ENCODE measurements at regions not wholly inside any gene's neighbourhood (a gene's known extent, or its start where the extent isn't known, plus 50 kb on each side); places are given as distances from the start of the nearest gene placed in this dataset.

DNA sequence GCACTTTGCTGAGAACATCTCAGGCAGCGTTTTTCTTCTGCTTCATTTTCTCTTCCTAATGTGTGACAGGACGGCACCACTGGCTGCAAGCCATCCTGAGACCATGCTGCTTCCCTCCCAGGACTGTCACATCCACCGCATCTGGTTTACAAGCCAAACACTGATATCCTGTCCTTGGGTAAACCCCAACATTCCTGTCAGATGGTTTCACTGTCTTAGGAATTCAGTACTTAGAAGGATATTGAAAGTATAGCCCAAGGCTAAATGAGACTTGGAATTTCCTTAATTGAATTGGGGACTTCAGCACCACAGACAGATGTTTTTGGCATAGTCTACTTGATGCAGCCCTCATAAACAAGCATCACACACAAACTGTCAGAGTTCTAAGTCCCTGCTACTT lies 74.2 kb upstream of the PLXNA4 start:
- 0 out of 2 replicates have a peak, but pooled peaks cover 11% of the 10 kb centered on the region for H3K9me3 ChIP-seq (ENCODE audit: insufficient read depth, low read length)
- no peak overlapping the region for H2AFZ ChIP-seq (ENCODE audit: low read depth, low read length)
- TF ChIP-seq, protein P1, sequence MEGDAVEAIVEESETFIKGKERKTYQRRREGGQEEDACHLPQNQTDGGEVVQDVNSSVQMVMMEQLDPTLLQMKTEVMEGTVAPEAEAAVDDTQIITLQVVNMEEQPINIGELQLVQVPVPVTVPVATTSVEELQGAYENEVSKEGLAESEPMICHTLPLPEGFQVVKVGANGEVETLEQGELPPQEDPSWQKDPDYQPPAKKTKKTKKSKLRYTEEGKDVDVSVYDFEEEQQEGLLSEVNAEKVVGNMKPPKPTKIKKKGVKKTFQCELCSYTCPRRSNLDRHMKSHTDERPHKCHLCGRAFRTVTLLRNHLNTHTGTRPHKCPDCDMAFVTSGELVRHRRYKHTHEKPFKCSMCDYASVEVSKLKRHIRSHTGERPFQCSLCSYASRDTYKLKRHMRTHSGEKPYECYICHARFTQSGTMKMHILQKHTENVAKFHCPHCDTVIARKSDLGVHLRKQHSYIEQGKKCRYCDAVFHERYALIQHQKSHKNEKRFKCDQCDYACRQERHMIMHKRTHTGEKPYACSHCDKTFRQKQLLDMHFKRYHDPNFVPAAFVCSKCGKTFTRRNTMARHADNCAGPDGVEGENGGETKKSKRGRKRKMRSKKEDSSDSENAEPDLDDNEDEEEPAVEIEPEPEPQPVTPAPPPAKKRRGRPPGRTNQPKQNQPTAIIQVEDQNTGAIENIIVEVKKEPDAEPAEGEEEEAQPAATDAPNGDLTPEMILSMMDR (IDR thresholded peaks at IDR 0.05; ENCODE audit: low read depth, low read length): no peak
- TF ChIP-seq EZH2phosphoT487 (IDR thresholded peaks at IDR 0.05; ENCODE audit: low read depth): no peak
- no peak overlapping the region for H3K9ac ChIP-seq (ENCODE audit: low read length)
- H4K20me1 ChIP-seq (ENCODE audit: insufficient read depth, low read length): no peaks in the 10 kb centered on the region
- peaks cover 31% of the 10 kb centered on the region for H3K4me1 ChIP-seq (ENCODE audit: low read length)
- H3K79me2 ChIP-seq (ENCODE audit: low read length): no peaks in the 10 kb centered on the region
- H3K27ac ChIP-seq (ENCODE audit: low read length): no peak overlapping the region
- H3K4me3 ChIP-seq (ENCODE audit: low read length): no peak overlapping the region
- no peak overlapping the region for H3K4me2 ChIP-seq (ENCODE audit: low read length)
- no peaks in the 10 kb centered on the region; the same call in 1 of the 2 replicates for H3K27me3 ChIP-seq (ENCODE audit: low read depth, low read length)
- H3K36me3 ChIP-seq (replicated peaks; ENCODE audit: low read depth, low read length): peaks cover 3% of the 10 kb centered on the region

DNA sequence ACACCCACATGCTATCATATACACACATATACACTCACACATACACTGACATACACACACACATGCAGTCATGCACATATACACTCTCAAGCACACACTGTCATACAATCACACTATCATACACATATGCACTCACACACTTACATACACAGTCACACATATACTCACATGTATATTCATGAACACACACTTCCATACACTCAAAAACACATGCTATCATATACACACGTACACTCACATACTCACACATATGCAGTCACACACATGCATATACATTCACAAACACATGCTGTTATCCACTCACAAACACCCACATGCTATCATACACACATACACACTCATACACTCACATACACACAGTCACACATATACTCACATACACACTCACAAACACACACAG lies 71.0 kb upstream of the PLXNA4 start:
- H3K4me3 ChIP-seq (ENCODE audit: low read length): no peak overlapping the region
- H4K20me1 ChIP-seq (ENCODE audit: insufficient read depth, low read length): no peaks in the 10 kb centered on the region
- 0 out of 2 replicates have a peak, but pooled peaks cover 2% of the 10 kb centered on the region for H3K9me3 ChIP-seq (ENCODE audit: insufficient read depth, low read length)
- H3K4me2 ChIP-seq (ENCODE audit: low read length): no peak overlapping the region
- TF ChIP-seq, protein P1 (IDR thresholded peaks at IDR 0.05; ENCODE audit: low read depth, low read length): no peak
- TF ChIP-seq EZH2phosphoT487 (IDR thresholded peaks at IDR 0.05; ENCODE audit: low read depth): no peak
- no peaks in the 10 kb centered on the region for H3K36me3 ChIP-seq (replicated peaks; ENCODE audit: low read depth, low read length)
- H3K4me1 ChIP-seq (ENCODE audit: low read length): no peaks in the 10 kb centered on the region
- no peaks in the 10 kb centered on the region; the same call in 1 of the 2 replicates for H3K27me3 ChIP-seq (ENCODE audit: low read depth, low read length)
- H2AFZ ChIP-seq (ENCODE audit: low read depth, low read length): no peak overlapping the region
- H3K79me2 ChIP-seq (ENCODE audit: low read length): no peaks in the 10 kb centered on the region
- H3K9ac ChIP-seq (ENCODE audit: low read length): no peak overlapping the region
- no peak overlapping the region for H3K27ac ChIP-seq (ENCODE audit: low read length)

DNA sequence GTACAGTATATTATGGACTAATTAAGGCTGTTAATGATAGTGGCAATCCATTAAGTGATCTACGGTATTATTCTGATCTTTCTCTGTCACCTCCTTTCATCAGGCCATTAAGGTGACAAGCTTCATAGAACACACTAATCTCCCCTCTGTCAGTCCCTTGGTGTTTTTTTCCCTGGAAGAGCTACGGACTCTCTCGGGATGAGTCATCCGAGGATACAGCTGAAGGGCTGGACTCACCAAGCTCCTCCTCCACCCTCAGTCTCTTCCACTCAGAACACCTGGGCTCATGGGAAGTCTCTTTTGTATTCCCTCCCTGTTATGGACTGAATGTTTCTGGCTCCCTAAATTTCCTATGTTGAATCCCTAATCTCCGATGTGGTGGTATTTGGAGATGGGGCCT lies 69.8 kb upstream of the PLXNA4 start:
- Histone ChIP-seq H3K27ac (ENCODE audit: low read length) (no peak overlapping the region), H3K4me2 (ENCODE audit: low read length) (no peak overlapping the region), H3K4me3 (ENCODE audit: low read length) (no peak overlapping the region), H3K36me3 (replicated peaks; ENCODE audit: low read depth, low read length) (no peaks in the 10 kb centered on the region), H3K9ac (ENCODE audit: low read length) (no peak overlapping the region), H3K9me3 (ENCODE audit: insufficient read depth, low read length) (no peaks in the 10 kb centered on the region), H3K4me1 (ENCODE audit: low read length) (no peaks in the 10 kb centered on the region), H2AFZ (ENCODE audit: low read depth, low read length) (no peak overlapping the region), H3K79me2 (ENCODE audit: low read length) (no peaks in the 10 kb centered on the region), H4K20me1 (ENCODE audit: insufficient read depth, low read length) (no peaks in the 10 kb centered on the region), H3K27me3 (ENCODE audit: low read depth, low read length) (no peaks in the 10 kb centered on the region; the same call in 1 of the 2 replicates)
- TF ChIP-seq EZH2phosphoT487 (IDR thresholded peaks at IDR 0.05; ENCODE audit: low read depth): no peak
- TF ChIP-seq, protein P1 (IDR thresholded peaks at IDR 0.05; ENCODE audit: low read depth, low read length): no peak

DNA sequence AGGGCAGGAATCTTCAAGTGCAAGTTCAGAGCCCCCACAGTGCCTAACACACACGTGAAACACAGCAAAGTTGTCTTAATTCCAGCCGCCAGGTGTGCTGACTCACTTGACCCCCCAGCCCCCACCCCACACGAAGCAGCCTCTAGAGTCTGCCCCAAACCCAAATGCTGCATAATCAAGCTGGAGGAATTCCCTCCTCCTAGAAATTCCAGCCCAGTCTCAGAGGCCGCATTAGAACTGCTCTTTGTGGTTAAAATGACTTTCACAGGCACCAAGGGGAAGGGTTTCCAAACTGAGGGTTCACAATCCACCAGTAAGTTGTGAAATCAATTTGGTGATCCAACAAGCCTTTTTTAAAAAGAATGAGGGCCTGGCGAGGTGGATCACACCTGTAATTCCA lies 67.0 kb upstream of the PLXNA4 start:
- H3K4me3 ChIP-seq (ENCODE audit: low read length): no peak overlapping the region
- H4K20me1 ChIP-seq (ENCODE audit: insufficient read depth, low read length): no peaks in the 10 kb centered on the region
- H3K4me1 ChIP-seq (ENCODE audit: low read length): no peaks in the 10 kb centered on the region
- H2AFZ ChIP-seq (ENCODE audit: low read depth, low read length): no peak overlapping the region
- H3K9me3 ChIP-seq (ENCODE audit: insufficient read depth, low read length): no peaks in the 10 kb centered on the region
- H3K4me2 ChIP-seq (ENCODE audit: low read length): no peak overlapping the region
- TF ChIP-seq, protein P1 (IDR thresholded peaks at IDR 0.05; ENCODE audit: low read depth, low read length): no peak
- no peak overlapping the region for H3K27ac ChIP-seq (ENCODE audit: low read length)
- H3K36me3 ChIP-seq (replicated peaks; ENCODE audit: low read depth, low read length): no peaks in the 10 kb centered on the region
- no peaks in the 10 kb centered on the region; the same call in 1 of the 2 replicates for H3K27me3 ChIP-seq (ENCODE audit: low read depth, low read length)
- H3K79me2 ChIP-seq (ENCODE audit: low read length): no peaks in the 10 kb centered on the region
- H3K9ac ChIP-seq (ENCODE audit: low read length): no peak overlapping the region
